OCI-LY7 (cell line): ENCODE measurements at regions not wholly inside any gene's neighbourhood (a gene's known extent, or its start where the extent isn't known, plus 50 kb on each side); places are given as distances from the start of the nearest gene placed in this dataset.

Experiments
- BruUV-seq: library from RNA; stranded (reverse); fragments of 400-500 nt; replicated peaks from 2 replicates; lab custom pipeline; 2021; lab: Mats Ljungman, UMichigan
- CTCF ChIA-PET: fragments of 300-600 bp; sonication (Branson Sonifier 250); formaldehyde crosslinking; loops from one replicate; lab custom pipeline; 2022; ENCODE audit warnings: antibody characterized with exemption; ENCODE audit not compliant: unreplicated experiment; lab: Charles Lee
- POLR2A ChIA-PET: fragments of 300-600 bp; sonication (Branson Sonifier 250); formaldehyde crosslinking; loops from one replicate; lab custom pipeline; 2022; ENCODE audit warnings: antibody characterized with exemption; lab: Charles Lee
- DNase-seq: peaks from one replicate; pipeline ENCODE4 v3.0.0-alpha.2; 2015; ENCODE audit warnings: low spot score
- H2AFZ ChIP-seq: fragments of 200-600 bp; sonication (generic), shearing (Covaris generic); 2 replicates; pipeline ENCODE4 v1.6.1; 2014; ENCODE audit warnings: mild to moderate bottlenecking, antibody characterized with exemption, low read length, moderate library complexity
- H3K27ac ChIP-seq: fragments of 200-600 bp; sonication (generic); 2 replicates; pipeline ENCODE4 v1.5.1; 2014; ENCODE audit warnings: mixed run types, low read depth, mild to moderate bottlenecking, moderate library complexity, low read length, inconsistent platforms; ENCODE audit not compliant: poor library complexity, severe bottlenecking
- H3K36me3 ChIP-seq: fragments of 200-600 bp; sonication (generic); 2 replicates; pipeline ENCODE4 v1.6.1; 2014; ENCODE audit warnings: mild to moderate bottlenecking, antibody characterized with exemption, low read length, moderate library complexity, mixed read lengths; ENCODE audit not compliant: insufficient read depth
- H3K4me1 ChIP-seq: fragments of 200-600 bp; sonication (generic); 2 replicates; pipeline ENCODE4 v1.5.1; 2014; ENCODE audit warnings: mild to moderate bottlenecking, low read length; ENCODE audit not compliant: insufficient read depth, poor library complexity, severe bottlenecking
- H3K4me2 ChIP-seq: fragments of 200-600 bp; sonication (generic); 2 replicates; pipeline ENCODE4 v1.6.1; 2014; ENCODE audit warnings: mild to moderate bottlenecking, low read length
- H3K4me3 ChIP-seq: fragments of 200-600 bp; sonication (generic); 2 replicates; pipeline ENCODE4 v1.5.1; 2014; ENCODE audit warnings: mild to moderate bottlenecking, low read depth, low read length; ENCODE audit not compliant: poor library complexity, severe bottlenecking
- H3K79me2 ChIP-seq: fragments of 200-600 bp; sonication (generic); 2 replicates; pipeline ENCODE4 v1.6.1; 2016; ENCODE audit warnings: low read depth, mild to moderate bottlenecking, low read length, moderate library complexity, mixed read lengths; ENCODE audit not compliant: insufficient read depth
- H3K9me2 ChIP-seq: fragments of 200-600 bp; sonication (generic); 2 replicates; pipeline ENCODE4 v1.6.1; 2016; ENCODE audit warnings: mild to moderate bottlenecking, low read length, mixed read lengths; ENCODE audit not compliant: insufficient read depth
- H3K9me3 ChIP-seq: fragments of 200-600 bp; sonication (generic); 2 replicates; pipeline ENCODE4 v1.6.1; 2014; ENCODE audit warnings: mild to moderate bottlenecking, mixed run types, low read length, mixed read lengths
- H4K20me1 ChIP-seq: fragments of 200-600 bp; sonication (generic); 2 replicates; pipeline ENCODE4 v1.6.1; 2014; ENCODE audit warnings: mild to moderate bottlenecking, antibody characterized with exemption, low read length, moderate library complexity, mixed read lengths; ENCODE audit not compliant: insufficient read depth
- CTCF ChIP-seq: fragments of 200-600 bp; sonication (generic); conservative IDR thresholded peaks from 2 replicates; pipeline ENCODE4 v1.5.1; 2014; ENCODE audit warnings: mild to moderate bottlenecking, antibody characterized with exemption, low read length, moderate library complexity, mixed read lengths
- EZH2phosphoT487 ChIP-seq: fragments of 200-600 bp; sonication (generic); IDR thresholded peaks from 2 replicates; pipeline ENCODE4 v1.6.1; 2018; ENCODE audit warnings: low read depth, borderline replicate concordance, mild to moderate bottlenecking, mixed run types, antibody characterized with exemption, low read length, moderate library complexity, mixed read lengths
- intact Hi-C: fragments of 100-400 bp; cut with micrococcal nuclease; formaldehyde crosslinking; loops from one replicate; pipeline ENCODE4 v1.10.0; 2022; ENCODE audit not compliant: unreplicated experiment

- CTCF ChIA-PET: no interaction called here
- no peaks in the 10 kb centered on the region for H4K20me1 ChIP-seq
- no TSS peak for BruUV-seq
- H2AFZ ChIP-seq: no peak overlapping the region
- no peak for DNase-seq
- no peaks in the 10 kb centered on the region for H3K4me1 ChIP-seq
- no peak overlapping the region for H3K27ac ChIP-seq
- no peak for TF ChIP-seq EZH2phosphoT487
- no peak overlapping the region for H3K4me2 ChIP-seq
- no peaks in the 10 kb centered on the region for H3K36me3 ChIP-seq
- no peaks in the 10 kb centered on the region for H3K79me2 ChIP-seq
- intact Hi-C loops: no loop called here
- no peaks in the 10 kb centered on the region for H3K9me3 ChIP-seq
- POLR2A ChIA-PET: interaction anchor here (0.6 kb wide), 1 partner anchor 857 kb away, joined by 3 read pairs; no protein-coding TSS in a partner anchor
- H3K4me3 ChIP-seq: no peak overlapping the region
- no peaks in the 10 kb centered on the region for H3K9me2 ChIP-seq
Observed at GRCh38 chr6:170202416-170203135, 88.3 kb downstream of the DLL1 start.

GRCh38 chr6:170201361-170201760, 89.5 kb downstream of the DLL1 start:
- no peak for DNase-seq
- H3K36me3 ChIP-seq: no peaks in the 10 kb centered on the region
- peaks cover under 1% of the 10 kb centered on the region; the same call in 1 of the 2 replicates for H3K9me3 ChIP-seq
- H2AFZ ChIP-seq: no peak overlapping the region
- CTCF ChIA-PET: no interaction called here
- H3K9me2 ChIP-seq: no peaks in the 10 kb centered on the region
- no peak overlapping the region for H3K4me2 ChIP-seq
- intact Hi-C loops: no loop called here
- no peaks in the 10 kb centered on the region for H3K79me2 ChIP-seq
- no peak overlapping the region for H3K4me3 ChIP-seq
- BruUV-seq: no TSS peak
- POLR2A ChIA-PET: no interaction called here
- TF ChIP-seq CTCF (no peak), EZH2phosphoT487 (no peak)
- no peaks in the 10 kb centered on the region for H4K20me1 ChIP-seq
- H3K4me1 ChIP-seq: no peaks in the 10 kb centered on the region
- no peak overlapping the region for H3K27ac ChIP-seq

- no peak for DNase-seq
- H3K4me2 ChIP-seq: no peak overlapping the region
- H3K4me3 ChIP-seq: no peak overlapping the region
- CTCF ChIA-PET: no interaction called here
- H3K9me2 ChIP-seq: no peaks in the 10 kb centered on the region
- H2AFZ ChIP-seq: no peak overlapping the region
- no peak overlapping the region for H3K27ac ChIP-seq
- no peaks in the 10 kb centered on the region for H4K20me1 ChIP-seq
- BruUV-seq: no TSS peak
- no peaks in the 10 kb centered on the region for H3K79me2 ChIP-seq
- no peak for TF ChIP-seq EZH2phosphoT487
- no peak for TF ChIP-seq CTCF
- H3K9me3 ChIP-seq: peaks cover 9% of the 10 kb centered on the region; the same call in 1 of the 2 replicates
- H3K4me1 ChIP-seq: no peaks in the 10 kb centered on the region
- H3K36me3 ChIP-seq: no peaks in the 10 kb centered on the region
- intact Hi-C loops: no loop called here
- POLR2A ChIA-PET: no interaction called here
Observed at GRCh38 chr6:170200458-170200891, 90.4 kb downstream of the DLL1 start.
